ENCODE measurements at regions not wholly inside any gene's neighbourhood (a gene's known extent, or its start where the extent isn't known, plus 50 kb on each side); places are given as distances from the start of the nearest gene placed in this dataset.

DNA sequence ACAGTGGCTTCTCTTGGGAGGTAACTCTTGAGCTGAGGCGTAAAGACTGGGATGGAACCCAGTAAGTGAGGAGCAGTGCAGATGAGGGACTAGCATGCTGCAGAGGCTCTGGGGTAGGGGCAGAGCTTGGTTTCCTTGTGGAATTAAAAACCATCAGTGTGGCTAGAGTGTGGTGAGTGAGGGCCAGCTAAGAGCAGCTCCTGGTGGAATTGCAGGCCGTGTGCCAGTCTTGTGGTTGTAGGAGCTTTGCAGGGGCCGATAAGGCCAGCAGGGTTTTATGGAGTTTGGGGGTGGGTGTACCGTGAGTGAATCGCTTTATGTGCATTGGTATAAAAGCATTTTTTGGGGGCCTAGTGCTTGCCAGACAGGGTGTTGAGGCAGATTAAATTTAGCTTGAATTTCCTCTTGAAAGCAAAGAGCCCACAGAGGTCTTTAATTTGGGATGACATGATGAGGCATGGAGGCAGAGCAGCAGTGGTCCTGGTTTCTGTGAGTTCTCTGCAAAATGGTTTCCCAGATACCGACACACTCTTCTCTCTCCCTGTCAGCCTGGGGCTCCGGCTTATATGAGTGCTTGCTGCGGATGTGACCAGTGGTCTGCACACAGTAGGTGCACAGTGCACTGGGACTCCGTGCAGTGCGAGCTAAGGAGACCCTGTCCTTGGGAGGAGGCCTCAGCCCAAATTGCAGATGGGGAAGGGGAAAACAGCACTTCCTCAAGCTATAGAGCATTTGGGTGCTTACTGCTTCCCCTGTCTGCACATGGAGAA lies 176.4 kb upstream of the PITX1 start:
- no peak overlapping the region for H3K4me3 ChIP-seq (ENCODE audit: low read depth in 1 of 3, low read length in 3 of 3)
- H3K4me1 ChIP-seq (ENCODE audit: control insufficient read depth in 4 of 4, insufficient read depth in 4 of 4, low read length in 3 of 4): no peaks in the 10 kb centered on the region
- WGBS: 92% methylated on average over 10 of the region's 10 CpGs
- no peak overlapping the region for H3K27ac ChIP-seq (ENCODE audit: low read depth in 1 of 2, low read length in 2 of 2)
- no peaks in the 10 kb centered on the region for H3K36me3 ChIP-seq (ENCODE audit: control insufficient read depth in 4 of 4, insufficient read depth in 3 of 4, low read depth in 1 of 4, low read length in 3 of 4)
- no peaks in the 10 kb centered on the region for H3K27me3 ChIP-seq (ENCODE audit: control insufficient read depth in 4 of 4, insufficient read depth in 4 of 4, low read length in 3 of 4)
- TF ChIP-seq EGR1 (IDR thresholded peaks at IDR 0.05; ENCODE audit: low read depth in 2 of 2) (no peak), FOXA2 (IDR thresholded peaks at IDR 0.05) (no peak), JUND (IDR thresholded peaks at IDR 0.05) (no peak)
- TF ChIP-seq, protein P1, sequence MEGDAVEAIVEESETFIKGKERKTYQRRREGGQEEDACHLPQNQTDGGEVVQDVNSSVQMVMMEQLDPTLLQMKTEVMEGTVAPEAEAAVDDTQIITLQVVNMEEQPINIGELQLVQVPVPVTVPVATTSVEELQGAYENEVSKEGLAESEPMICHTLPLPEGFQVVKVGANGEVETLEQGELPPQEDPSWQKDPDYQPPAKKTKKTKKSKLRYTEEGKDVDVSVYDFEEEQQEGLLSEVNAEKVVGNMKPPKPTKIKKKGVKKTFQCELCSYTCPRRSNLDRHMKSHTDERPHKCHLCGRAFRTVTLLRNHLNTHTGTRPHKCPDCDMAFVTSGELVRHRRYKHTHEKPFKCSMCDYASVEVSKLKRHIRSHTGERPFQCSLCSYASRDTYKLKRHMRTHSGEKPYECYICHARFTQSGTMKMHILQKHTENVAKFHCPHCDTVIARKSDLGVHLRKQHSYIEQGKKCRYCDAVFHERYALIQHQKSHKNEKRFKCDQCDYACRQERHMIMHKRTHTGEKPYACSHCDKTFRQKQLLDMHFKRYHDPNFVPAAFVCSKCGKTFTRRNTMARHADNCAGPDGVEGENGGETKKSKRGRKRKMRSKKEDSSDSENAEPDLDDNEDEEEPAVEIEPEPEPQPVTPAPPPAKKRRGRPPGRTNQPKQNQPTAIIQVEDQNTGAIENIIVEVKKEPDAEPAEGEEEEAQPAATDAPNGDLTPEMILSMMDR (IDR thresholded peaks at IDR 0.05; ENCODE audit: low read depth, low read length, missing input control): no peak
- TF ChIP-seq, protein P2, sequence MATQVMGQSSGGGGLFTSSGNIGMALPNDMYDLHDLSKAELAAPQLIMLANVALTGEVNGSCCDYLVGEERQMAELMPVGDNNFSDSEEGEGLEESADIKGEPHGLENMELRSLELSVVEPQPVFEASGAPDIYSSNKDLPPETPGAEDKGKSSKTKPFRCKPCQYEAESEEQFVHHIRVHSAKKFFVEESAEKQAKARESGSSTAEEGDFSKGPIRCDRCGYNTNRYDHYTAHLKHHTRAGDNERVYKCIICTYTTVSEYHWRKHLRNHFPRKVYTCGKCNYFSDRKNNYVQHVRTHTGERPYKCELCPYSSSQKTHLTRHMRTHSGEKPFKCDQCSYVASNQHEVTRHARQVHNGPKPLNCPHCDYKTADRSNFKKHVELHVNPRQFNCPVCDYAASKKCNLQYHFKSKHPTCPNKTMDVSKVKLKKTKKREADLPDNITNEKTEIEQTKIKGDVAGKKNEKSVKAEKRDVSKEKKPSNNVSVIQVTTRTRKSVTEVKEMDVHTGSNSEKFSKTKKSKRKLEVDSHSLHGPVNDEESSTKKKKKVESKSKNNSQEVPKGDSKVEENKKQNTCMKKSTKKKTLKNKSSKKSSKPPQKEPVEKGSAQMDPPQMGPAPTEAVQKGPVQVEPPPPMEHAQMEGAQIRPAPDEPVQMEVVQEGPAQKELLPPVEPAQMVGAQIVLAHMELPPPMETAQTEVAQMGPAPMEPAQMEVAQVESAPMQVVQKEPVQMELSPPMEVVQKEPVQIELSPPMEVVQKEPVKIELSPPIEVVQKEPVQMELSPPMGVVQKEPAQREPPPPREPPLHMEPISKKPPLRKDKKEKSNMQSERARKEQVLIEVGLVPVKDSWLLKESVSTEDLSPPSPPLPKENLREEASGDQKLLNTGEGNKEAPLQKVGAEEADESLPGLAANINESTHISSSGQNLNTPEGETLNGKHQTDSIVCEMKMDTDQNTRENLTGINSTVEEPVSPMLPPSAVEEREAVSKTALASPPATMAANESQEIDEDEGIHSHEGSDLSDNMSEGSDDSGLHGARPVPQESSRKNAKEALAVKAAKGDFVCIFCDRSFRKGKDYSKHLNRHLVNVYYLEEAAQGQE (IDR thresholded peaks at IDR 0.05): no peak
- TF ChIP-seq, protein P3, sequence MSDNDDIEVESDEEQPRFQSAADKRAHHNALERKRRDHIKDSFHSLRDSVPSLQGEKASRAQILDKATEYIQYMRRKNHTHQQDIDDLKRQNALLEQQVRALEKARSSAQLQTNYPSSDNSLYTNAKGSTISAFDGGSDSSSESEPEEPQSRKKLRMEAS (IDR thresholded peaks at IDR 0.05): no peak
- H3K9me3 ChIP-seq (ENCODE audit: control insufficient read depth in 4 of 4, low read length in 3 of 4): no peaks in the 10 kb centered on the region
- H3K9ac ChIP-seq (ENCODE audit: low read depth in 1 of 2, low read length in 2 of 2): no peak overlapping the region
- no peak for DNase-seq (ENCODE audit: low spot score)

DNA sequence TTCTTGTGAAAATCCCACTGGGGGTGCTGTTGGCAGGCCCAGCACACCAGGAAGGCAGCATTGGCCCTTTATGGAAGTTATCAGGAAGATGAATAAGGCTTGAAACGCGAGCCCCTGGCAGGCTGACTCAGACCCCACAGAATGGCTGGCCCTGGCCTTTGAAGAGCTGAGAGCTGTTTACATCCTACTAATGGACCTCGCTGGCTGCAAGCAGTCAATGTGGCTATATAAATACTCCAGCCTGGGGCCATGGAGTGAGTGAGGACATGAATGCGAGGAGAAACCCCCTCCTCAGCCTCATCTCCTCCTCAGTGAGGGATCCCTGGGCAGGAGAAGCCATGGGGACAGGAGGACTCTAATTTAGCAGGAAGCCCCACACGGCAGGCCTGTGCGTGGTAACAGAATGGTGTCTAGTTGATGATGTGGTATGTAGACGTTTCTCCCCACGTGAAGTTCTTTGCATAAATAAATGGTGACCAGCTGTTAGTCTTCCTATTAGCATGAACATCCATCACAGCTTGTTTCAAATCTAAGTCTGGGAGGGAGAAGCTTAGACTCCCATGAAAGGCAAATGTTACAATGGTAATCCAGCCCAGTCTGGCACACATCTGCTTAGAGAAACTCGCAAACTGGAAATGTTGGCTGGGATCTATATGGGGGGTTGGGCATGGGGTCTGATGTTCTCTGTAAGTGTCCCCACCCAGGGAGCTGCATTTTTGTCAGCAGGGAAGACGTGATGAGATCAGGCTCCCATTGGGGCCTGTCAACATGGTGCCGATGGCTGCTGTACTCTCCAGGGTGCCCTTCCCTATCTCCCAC lies 175.1 kb upstream of the PITX1 start:
- no peaks in the 10 kb centered on the region for H3K36me3 ChIP-seq (ENCODE audit: control insufficient read depth in 4 of 4, insufficient read depth in 3 of 4, low read depth in 1 of 4, low read length in 3 of 4)
- H3K4me1 ChIP-seq (ENCODE audit: control insufficient read depth in 4 of 4, insufficient read depth in 4 of 4, low read length in 3 of 4): no peaks in the 10 kb centered on the region
- H3K4me3 ChIP-seq (ENCODE audit: low read depth in 1 of 3, low read length in 3 of 3): no peak overlapping the region
- no peak overlapping the region for H3K27ac ChIP-seq (ENCODE audit: low read depth in 1 of 2, low read length in 2 of 2)
- H3K9ac ChIP-seq (ENCODE audit: low read depth in 1 of 2, low read length in 2 of 2): no peak overlapping the region
- H3K27me3 ChIP-seq (ENCODE audit: control insufficient read depth in 4 of 4, insufficient read depth in 4 of 4, low read length in 3 of 4): no peaks in the 10 kb centered on the region
- peak; percentile 16 for DNase-seq (ENCODE audit: low spot score)
- TF ChIP-seq, protein P1 (IDR thresholded peaks at IDR 0.05; ENCODE audit: low read depth, low read length, missing input control): no peak
- TF ChIP-seq YY1 (IDR thresholded peaks at IDR 0.05): no peak
- TF ChIP-seq NR2F2 (IDR thresholded peaks at IDR 0.05): no peak
- TF ChIP-seq, protein P3 (IDR thresholded peaks at IDR 0.05): no peak
- TF ChIP-seq HNF4G (IDR thresholded peaks at IDR 0.05): no peak
- TF ChIP-seq RXRA (IDR thresholded peaks at IDR 0.05): no peak
- no peak for TF ChIP-seq HNF4A (conservative IDR thresholded peaks at IDR 0.05)
- TF ChIP-seq FOXA2 (IDR thresholded peaks at IDR 0.05): no peak
- H3K9me3 ChIP-seq (ENCODE audit: control insufficient read depth in 4 of 4, low read length in 3 of 4): no peaks in the 10 kb centered on the region
- 81% methylated on average over 11 of the region's 11 CpGs for WGBS

Data from liver (tissue), 8 donors.